ENCODE measurements at regions not wholly inside any gene's neighbourhood (a gene's known extent, or its start where the extent isn't known, plus 50 kb on each side); places are given as distances from the start of the nearest gene placed in this dataset.
A peak's percentile ranks its signal among the peaks of the same experiment; 100 is the strongest.

GRCh38 chr3:130260918-130261317 lies 84.6 kb upstream of the COL6A5 start:
- DNase-seq (ENCODE audit: low read depth) = peak; percentile 16

DNA sequence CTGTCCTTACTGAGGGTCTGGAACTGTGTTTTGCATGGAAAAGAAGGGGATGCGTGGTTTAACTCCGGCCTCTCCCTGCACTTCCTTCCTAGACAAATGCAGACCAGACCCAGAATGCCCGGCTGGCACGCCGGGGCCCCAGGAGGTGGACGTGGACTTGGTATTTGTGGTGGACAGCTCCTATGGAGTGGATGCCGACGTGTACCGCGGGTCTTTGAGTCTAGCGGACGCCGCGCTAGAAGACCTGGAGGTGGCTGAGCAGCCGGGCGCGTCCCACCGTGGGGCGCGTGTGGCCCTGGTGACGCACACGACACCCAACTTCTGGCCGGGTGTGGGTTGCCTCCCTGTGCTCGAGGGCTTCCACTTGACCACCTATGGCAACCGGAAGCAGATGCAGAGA lies 81.8 kb upstream of the COL6A5 start:
- DNase-seq (ENCODE audit: low read depth) = no peak

DNA sequence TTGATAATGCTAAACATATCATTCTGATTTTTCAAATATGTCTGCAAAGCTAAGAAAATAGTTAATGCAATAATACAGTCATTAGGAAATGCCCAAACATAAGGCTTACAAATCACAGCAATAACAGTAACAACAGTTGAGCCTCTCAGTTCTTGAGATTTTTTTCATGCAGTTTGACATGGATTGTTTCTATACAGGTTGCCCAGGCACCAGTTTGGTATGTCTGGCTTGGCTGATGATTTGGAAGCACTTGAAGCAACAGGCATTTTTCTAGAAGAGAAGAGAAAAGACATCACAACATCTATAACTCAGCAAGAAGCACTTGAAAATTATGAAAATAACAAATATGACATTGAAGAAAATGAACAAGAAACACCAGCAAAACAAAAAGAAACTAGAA lies 78.7 kb upstream of the COL6A5 start:
- DNase-seq (ENCODE audit: low read depth) = no peak

GRCh38 chr3:130276203-130276803 lies 69.2 kb upstream of the COL6A5 start:
- peak; percentile 45 for DNase-seq (ENCODE audit: low read depth)

- no peak for DNase-seq (ENCODE audit: low read depth)
Observed at GRCh38 chr3:130288670-130289069, 56.8 kb upstream of the COL6A5 start.

GRCh38 chr3:130291148-130291547 lies 54.3 kb upstream of the COL6A5 start:
- DNase-seq (ENCODE audit: low read depth) = no peak

- no peak for DNase-seq (ENCODE audit: low read depth)
Observed at GRCh38 chr3:130293247-130293646, 52.2 kb upstream of the COL6A5 start.
